Skeletal muscle satellite cell (primary cell): ENCODE measurements at regions not wholly inside any gene's neighbourhood (a gene's known extent, or its start where the extent isn't known, plus 50 kb on each side); places are given as distances from the start of the nearest gene placed in this dataset. TPM values are rescaled to one million over a fixed set of nuclear protein-coding genes. Genes with fewer than 3 reads are reported as not detected.
"Not testable (repeated sequence)": the region's sequence is repeated elsewhere in the genome, so short reads cannot be mapped to it uniquely, and the experiment has no call there.

Experiments
- H3K27me3 ChIP-seq: 2 replicates; pipeline ENCODE4 v1.7.0; 2013; ENCODE audit warnings: low read length; ENCODE audit not compliant: control insufficient read depth, insufficient read depth
- H3K36me3 ChIP-seq: 2 replicates; pipeline ENCODE4 v1.7.0; 2013; ENCODE audit warnings: mild to moderate bottlenecking, control low read depth, low read length; ENCODE audit not compliant: insufficient read depth
- H3K4me1 ChIP-seq: 2 replicates; pipeline ENCODE4 v1.7.0; 2013; ENCODE audit warnings: low read length; ENCODE audit not compliant: control insufficient read depth, insufficient read depth
- H3K4me2 ChIP-seq: 2 replicates; pipeline ENCODE4 v1.7.0; 2013; ENCODE audit warnings: mild to moderate bottlenecking, low read length
- H3K4me3 ChIP-seq: 2 replicates; pipeline ENCODE4 v1.7.0; 2013; ENCODE audit warnings: low read length
- H3K9ac ChIP-seq: 2 replicates; pipeline ENCODE4 v1.7.0; 2013; ENCODE audit warnings: mild to moderate bottlenecking, low read depth, low read length, moderate library complexity
- H3K9me3 ChIP-seq: replicated peaks from 2 replicates; pipeline ENCODE4 v1.7.0; 2013; ENCODE audit warnings: mild to moderate bottlenecking, control low read depth, low read length
- small RNA-seq: library from RNA; depleted of rRNA; stranded (forward); fragments of <200 nt; gene quantifications from one replicate; pipeline ENCODE3, GENCODE V24; 2012

GRCh38 chr19:20261513-20261912 is 94.5 kb downstream of the ZNF486 start:
- not testable (repeated sequence) for H3K4me3 ChIP-seq, H3K9me3 ChIP-seq, H3K9ac ChIP-seq, H3K4me2 ChIP-seq, H3K27me3 ChIP-seq, H3K36me3 ChIP-seq, H3K4me1 ChIP-seq

GRCh38 chr19:20260738-20261137 is 93.7 kb downstream of the ZNF486 start:
- H3K9me3 ChIP-seq, H3K4me2 ChIP-seq, H3K27me3 ChIP-seq, H3K9ac ChIP-seq, H3K4me1 ChIP-seq, H3K4me3 ChIP-seq, H3K36me3 ChIP-seq: not testable (repeated sequence)

DNA sequence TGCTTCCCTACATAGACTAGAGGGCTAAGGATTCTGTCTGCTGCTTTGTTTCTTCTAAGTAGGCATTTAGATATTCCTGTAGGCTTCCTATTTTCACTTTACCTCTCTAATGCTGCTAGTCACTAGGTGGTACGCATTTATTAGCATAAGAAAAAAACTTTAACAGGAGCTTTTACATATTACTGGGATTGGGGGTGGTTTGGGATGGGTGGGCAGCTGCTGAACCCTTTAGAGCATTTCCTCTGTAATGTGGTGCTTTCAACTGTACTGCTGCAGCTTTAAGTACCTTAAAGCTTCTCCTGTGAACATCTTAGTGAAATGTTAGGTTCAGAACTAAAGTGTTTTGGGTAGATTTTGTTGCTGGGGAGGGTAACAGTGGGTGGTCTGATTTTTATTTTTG is 92.6 kb downstream of the ZNF486 start:
- no peak overlapping the region for H3K4me2 ChIP-seq
- H3K36me3 ChIP-seq = no peaks in the 10 kb centered on the region
- no peaks in the 10 kb centered on the region for H3K9me3 ChIP-seq
- no peak overlapping the region for H3K4me3 ChIP-seq
- H3K27me3 ChIP-seq = no peaks in the 10 kb centered on the region
- H3K9ac ChIP-seq = no peak overlapping the region
- H3K4me1 ChIP-seq = no peaks in the 10 kb centered on the region

DNA sequence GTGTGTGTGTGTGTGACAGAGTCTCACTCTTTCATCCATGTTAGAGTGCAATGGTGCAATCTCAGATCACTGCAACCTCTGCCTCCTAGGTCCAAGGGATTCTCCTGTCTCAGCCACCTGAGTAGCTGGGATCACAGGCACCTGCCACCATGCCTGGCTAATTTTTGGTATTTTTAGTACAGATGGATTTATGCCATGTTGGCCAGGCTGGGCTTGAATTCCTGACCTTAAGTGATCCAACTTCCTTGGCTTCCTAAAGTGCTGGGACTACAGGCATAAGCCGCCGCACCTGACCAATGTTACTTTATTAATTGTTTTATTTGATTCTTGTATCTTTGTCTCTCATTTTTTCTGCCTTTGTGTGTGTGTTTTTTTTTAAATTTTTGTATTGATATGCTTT is 89.6 kb downstream of the ZNF486 start:
- H3K9ac ChIP-seq = no peak overlapping the region
- no peaks in the 10 kb centered on the region for H3K4me1 ChIP-seq
- H3K36me3 ChIP-seq = no peaks in the 10 kb centered on the region
- H3K4me2 ChIP-seq = no peak overlapping the region
- no peaks in the 10 kb centered on the region for H3K9me3 ChIP-seq
- H3K4me3 ChIP-seq = no peak overlapping the region
- H3K27me3 ChIP-seq = no peaks in the 10 kb centered on the region

- no peak overlapping the region for H3K4me3 ChIP-seq
- no peaks in the 10 kb centered on the region for H3K36me3 ChIP-seq
- H3K4me1 ChIP-seq = no peaks in the 10 kb centered on the region
- H3K4me2 ChIP-seq = no peak overlapping the region
- no peak overlapping the region for H3K9ac ChIP-seq
- no peaks in the 10 kb centered on the region for H3K9me3 ChIP-seq
- H3K27me3 ChIP-seq = no peaks in the 10 kb centered on the region
Measured at GRCh38 chr19:20254121-20254520, 87.1 kb downstream of the ZNF486 start.

DNA sequence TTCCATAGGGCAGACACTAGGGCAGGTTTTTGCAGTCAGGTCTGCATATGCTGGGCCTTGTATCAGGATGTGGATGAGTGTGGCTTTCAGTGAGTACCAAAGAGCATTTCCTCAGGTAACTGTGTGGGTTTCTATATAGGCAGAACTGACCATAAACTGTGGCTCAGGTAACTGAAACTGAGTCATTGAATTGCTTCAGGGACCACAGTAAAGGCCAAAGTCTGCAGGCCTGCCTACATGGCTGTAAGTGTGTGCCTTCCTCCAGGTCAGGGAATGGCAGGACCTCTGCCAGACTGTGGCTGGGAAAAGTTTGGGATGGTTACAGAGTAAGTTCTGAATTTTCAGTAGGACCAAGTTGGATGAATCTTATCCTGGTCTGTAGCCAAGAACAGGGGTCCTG is 85.6 kb downstream of the ZNF486 start:
- H3K27me3 ChIP-seq = no peaks in the 10 kb centered on the region
- no peak overlapping the region for H3K9ac ChIP-seq
- no peaks in the 10 kb centered on the region for H3K4me1 ChIP-seq
- H3K9me3 ChIP-seq = no peaks in the 10 kb centered on the region
- H3K4me3 ChIP-seq = no peak overlapping the region
- no peak overlapping the region for H3K4me2 ChIP-seq
- no peaks in the 10 kb centered on the region for H3K36me3 ChIP-seq

- Histone ChIP-seq H3K9ac (no peak overlapping the region), H3K4me2 (no peak overlapping the region), H3K27me3 (no peaks in the 10 kb centered on the region), H3K9me3 (no peaks in the 10 kb centered on the region), H3K4me1 (no peaks in the 10 kb centered on the region), H3K36me3 (no peaks in the 10 kb centered on the region), H3K4me3 (no peak overlapping the region)
Measured at GRCh38 chr19:20250627-20251026, 83.6 kb downstream of the ZNF486 start.

GRCh38 chr19:20250121-20250520 is 83.1 kb downstream of the ZNF486 start:
- H3K9me3 ChIP-seq = no peaks in the 10 kb centered on the region
- no peak overlapping the region for H3K4me2 ChIP-seq
- H3K4me1 ChIP-seq = no peaks in the 10 kb centered on the region
- no peaks in the 10 kb centered on the region for H3K36me3 ChIP-seq
- H3K4me3 ChIP-seq = no peak overlapping the region
- no peak overlapping the region for H3K9ac ChIP-seq
- H3K27me3 ChIP-seq = no peaks in the 10 kb centered on the region

Small RNA genes lying in the stretch of these regions (small RNA-seq; reads per million reads assigned to genes)
- not detected for gene MIR1270
